ENCODE measurements at regions not wholly inside any gene's neighbourhood (a gene's known extent, or its start where the extent isn't known, plus 50 kb on each side); places are given as distances from the start of the nearest gene placed in this dataset.
"Not testable (repeated sequence)": the region's sequence is repeated elsewhere in the genome, so short reads cannot be mapped to it uniquely, and the experiment has no call there.

DNA sequence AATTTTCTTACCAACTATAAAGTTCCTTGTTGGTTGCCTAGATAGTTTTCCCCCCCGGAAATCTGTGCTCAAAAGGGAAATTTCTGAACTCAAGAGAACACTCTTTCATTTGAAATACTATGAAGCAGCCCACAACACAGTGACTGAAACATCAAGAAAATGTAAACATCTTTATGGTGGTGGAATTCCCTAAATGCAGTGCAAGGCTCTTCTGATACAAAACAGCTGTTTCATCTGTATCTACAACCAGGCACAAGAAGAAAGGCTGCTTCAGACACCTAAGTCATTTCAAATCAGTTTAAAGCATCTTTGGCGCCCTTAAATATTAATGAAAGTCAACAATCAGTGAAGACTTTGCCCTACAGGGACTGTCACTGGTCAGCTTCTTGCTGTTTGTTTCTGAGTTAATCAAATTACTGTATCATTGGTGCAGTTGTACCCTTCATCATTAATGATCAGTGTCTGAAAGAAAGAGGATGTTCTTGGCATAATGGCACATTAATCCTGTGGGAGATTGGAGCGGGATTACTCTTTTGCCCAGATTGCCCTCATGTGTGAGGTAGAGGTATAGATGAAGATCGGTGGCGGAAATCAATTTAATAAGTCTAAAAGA lies 947.0 kb downstream of the NR2F1-AS1 start:
- Histone ChIP-seq H3K9me3 (replicated peaks) (no peaks in the 10 kb centered on the region), H3K4me3 (no peak overlapping the region), H3K36me3 (no peaks in the 10 kb centered on the region), H3K27ac (no peak overlapping the region), H3K27me3 (replicated peaks) (no peaks in the 10 kb centered on the region), H3K4me1 (replicated peaks) (no peaks in the 10 kb centered on the region)
- no peak for DNase-seq (ENCODE audit: low read depth in 1 of 2, low spot score in 2 of 2)

- Histone ChIP-seq H3K27me3 (replicated peaks) (no peaks in the 10 kb centered on the region), H3K4me1 (replicated peaks) (no peaks in the 10 kb centered on the region), H3K36me3 (no peaks in the 10 kb centered on the region), H3K27ac (no peak overlapping the region), H3K4me3 (no peak overlapping the region), H3K9me3 (replicated peaks) (no peaks in the 10 kb centered on the region)
- no peak for DNase-seq (ENCODE audit: low read depth in 1 of 2, low spot score in 2 of 2)
These were observed 947.8 kb downstream of the NR2F1-AS1 start for GRCh38 chr5:92633176-92633575.

GRCh38 chr5:92631237-92631701 lies 949.8 kb downstream of the NR2F1-AS1 start:
- H3K36me3 ChIP-seq; H3K4me3 ChIP-seq; H3K27ac ChIP-seq; H3K27me3 ChIP-seq (replicated peaks); H3K4me1 ChIP-seq (replicated peaks); DNase-seq (ENCODE audit: low read depth in 1 of 2, low spot score in 2 of 2); H3K9me3 ChIP-seq (replicated peaks): not testable (repeated sequence)

- Histone ChIP-seq H3K27me3 (replicated peaks) (no peaks in the 10 kb centered on the region), H3K36me3 (no peaks in the 10 kb centered on the region), H3K4me1 (replicated peaks) (no peaks in the 10 kb centered on the region), H3K27ac (no peak overlapping the region), H3K4me3 (no peak overlapping the region), H3K9me3 (replicated peaks) (no peaks in the 10 kb centered on the region)
- no peak for DNase-seq (ENCODE audit: low read depth in 1 of 2, low spot score in 2 of 2)
These were observed 951.4 kb downstream of the NR2F1-AS1 start for GRCh38 chr5:92629574-92629973.

DNA sequence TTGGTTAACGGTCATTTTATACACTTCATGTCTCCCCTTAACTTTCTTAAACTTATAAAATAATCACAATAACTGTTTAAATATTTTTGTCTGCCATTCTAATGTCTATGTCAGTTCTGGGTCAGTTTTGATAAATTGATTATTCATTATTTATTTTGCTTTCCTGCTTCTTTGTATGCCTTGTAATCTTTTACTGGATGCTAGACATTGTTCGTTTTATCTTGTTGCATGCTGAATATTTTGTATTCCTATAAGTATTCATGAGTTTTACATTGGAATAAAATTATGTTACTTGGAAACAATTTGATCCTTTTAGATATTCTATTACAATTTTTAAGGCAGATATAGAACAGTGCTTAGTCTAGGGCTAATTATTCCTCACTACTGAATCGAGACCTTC lies 952.0 kb downstream of the NR2F1-AS1 start:
- Histone ChIP-seq H3K4me3 (no peak overlapping the region), H3K36me3 (no peaks in the 10 kb centered on the region), H3K9me3 (replicated peaks) (no peaks in the 10 kb centered on the region), H3K27me3 (replicated peaks) (no peaks in the 10 kb centered on the region), H3K4me1 (replicated peaks) (no peaks in the 10 kb centered on the region), H3K27ac (no peak overlapping the region)
- no peak for DNase-seq (ENCODE audit: low read depth in 1 of 2, low spot score in 2 of 2)

DNA sequence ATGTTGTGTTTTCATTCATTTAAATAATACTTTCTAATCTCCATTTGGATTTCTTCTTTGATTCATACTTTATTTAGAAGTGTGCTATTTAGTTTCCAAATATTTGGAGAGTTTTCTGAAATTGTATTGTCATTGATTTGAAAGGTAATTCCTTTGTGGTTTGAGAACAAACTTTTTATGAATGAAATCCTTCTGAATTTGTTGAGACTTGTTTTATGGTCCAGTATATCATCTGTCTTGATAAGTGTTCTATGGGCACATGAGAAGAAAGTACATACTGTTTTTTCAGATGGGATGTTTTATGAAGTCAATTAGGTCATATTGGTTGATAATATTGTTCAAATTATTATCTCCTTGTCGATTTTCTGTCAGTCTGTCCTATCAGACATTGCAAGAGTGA lies 953.8 kb downstream of the NR2F1-AS1 start:
- Histone ChIP-seq H3K4me1 (replicated peaks) (no peaks in the 10 kb centered on the region), H3K4me3 (no peak overlapping the region), H3K27ac (no peak overlapping the region), H3K36me3 (no peaks in the 10 kb centered on the region), H3K9me3 (replicated peaks) (no peaks in the 10 kb centered on the region), H3K27me3 (replicated peaks) (no peaks in the 10 kb centered on the region)
- no peak for DNase-seq (ENCODE audit: low read depth in 1 of 2, low spot score in 2 of 2)

DNA sequence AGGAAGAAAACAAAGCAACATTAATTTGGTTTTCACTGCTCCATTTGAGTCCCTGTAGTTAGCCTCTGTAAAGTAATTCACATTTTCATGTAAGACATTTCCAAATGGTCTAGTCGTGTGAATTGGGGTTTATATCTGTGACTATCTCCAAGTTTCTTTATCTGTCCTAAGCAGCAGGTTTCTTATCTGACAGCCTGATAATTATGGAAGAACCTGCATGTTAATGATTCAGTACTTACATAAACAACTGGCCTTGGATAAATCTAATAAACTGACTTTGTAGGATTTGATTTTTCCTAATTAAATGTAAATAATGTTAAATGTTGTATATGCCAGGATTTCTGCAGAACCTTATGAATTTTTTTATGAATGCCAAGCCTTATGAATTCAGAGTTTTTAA lies 964.9 kb downstream of the NR2F1-AS1 start:
- no peak overlapping the region for H3K4me3 ChIP-seq
- H3K9me3 ChIP-seq (replicated peaks), result no peaks in the 10 kb centered on the region
- no peaks in the 10 kb centered on the region for H3K4me1 ChIP-seq (replicated peaks)
- no peak overlapping the region for H3K27ac ChIP-seq
- no peaks in the 10 kb centered on the region for H3K36me3 ChIP-seq
- no peak for DNase-seq (ENCODE audit: low read depth in 1 of 2, low spot score in 2 of 2)
- no peaks in the 10 kb centered on the region for H3K27me3 ChIP-seq (replicated peaks)

DNA sequence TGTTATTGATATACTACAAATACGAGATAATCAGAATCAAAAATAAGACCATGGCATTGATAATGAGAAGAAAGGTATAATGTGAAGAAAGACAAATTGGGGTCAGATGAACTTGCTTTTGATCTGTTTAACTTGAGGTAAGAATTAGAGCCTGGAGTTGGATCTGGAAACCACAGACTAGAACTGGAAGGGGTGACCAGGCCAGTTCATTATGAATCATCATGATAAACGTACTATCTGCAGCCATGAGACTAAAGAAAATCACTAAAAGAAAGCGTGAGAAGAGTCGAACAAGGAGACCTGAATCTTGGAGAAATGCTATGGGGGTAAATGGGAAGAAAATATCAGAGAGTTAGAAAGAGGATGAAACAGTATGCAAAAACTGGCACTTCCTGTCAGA lies 967.5 kb downstream of the NR2F1-AS1 start:
- H3K4me3 ChIP-seq, result no peak overlapping the region
- H3K4me1 ChIP-seq (replicated peaks), result no peaks in the 10 kb centered on the region
- no peaks in the 10 kb centered on the region for H3K36me3 ChIP-seq
- H3K27me3 ChIP-seq (replicated peaks), result no peaks in the 10 kb centered on the region
- H3K27ac ChIP-seq, result no peak overlapping the region
- H3K9me3 ChIP-seq (replicated peaks), result no peaks in the 10 kb centered on the region
- DNase-seq (ENCODE audit: low read depth in 1 of 2, low spot score in 2 of 2), result no peak

GRCh38 chr5:92610435-92610834 lies 970.6 kb downstream of the NR2F1-AS1 start:
- H3K4me3 ChIP-seq; H3K4me1 ChIP-seq (replicated peaks); H3K27me3 ChIP-seq (replicated peaks); H3K27ac ChIP-seq; H3K9me3 ChIP-seq (replicated peaks); DNase-seq (ENCODE audit: low read depth in 1 of 2, low spot score in 2 of 2); H3K36me3 ChIP-seq: not testable (repeated sequence)

DNA sequence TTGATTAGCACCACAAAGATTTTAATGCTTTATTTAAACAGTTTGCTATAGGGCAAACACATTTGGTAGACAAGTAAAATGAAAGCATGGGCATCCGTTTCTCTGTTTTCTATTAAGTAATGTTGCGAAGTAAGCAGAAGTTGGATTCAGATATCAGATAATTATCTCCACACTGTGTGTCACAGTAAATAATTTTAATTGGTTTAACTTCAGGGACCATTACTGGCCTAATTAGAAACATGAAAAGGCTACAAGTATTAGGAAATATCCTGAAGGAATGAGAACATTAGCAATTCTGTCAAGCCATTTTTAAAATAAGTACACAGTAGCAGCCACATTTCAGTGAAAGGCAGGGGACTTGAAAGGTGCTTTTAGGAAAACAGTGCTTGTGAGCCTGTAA lies 975.4 kb downstream of the NR2F1-AS1 start:
- no peaks in the 10 kb centered on the region for H3K27me3 ChIP-seq (replicated peaks)
- DNase-seq (ENCODE audit: low read depth in 1 of 2, low spot score in 2 of 2), result no peak
- H3K9me3 ChIP-seq (replicated peaks), result no peaks in the 10 kb centered on the region
- no peaks in the 10 kb centered on the region for H3K36me3 ChIP-seq
- H3K4me3 ChIP-seq, result no peak overlapping the region
- no peak overlapping the region for H3K27ac ChIP-seq
- no peaks in the 10 kb centered on the region for H3K4me1 ChIP-seq (replicated peaks)

DNA sequence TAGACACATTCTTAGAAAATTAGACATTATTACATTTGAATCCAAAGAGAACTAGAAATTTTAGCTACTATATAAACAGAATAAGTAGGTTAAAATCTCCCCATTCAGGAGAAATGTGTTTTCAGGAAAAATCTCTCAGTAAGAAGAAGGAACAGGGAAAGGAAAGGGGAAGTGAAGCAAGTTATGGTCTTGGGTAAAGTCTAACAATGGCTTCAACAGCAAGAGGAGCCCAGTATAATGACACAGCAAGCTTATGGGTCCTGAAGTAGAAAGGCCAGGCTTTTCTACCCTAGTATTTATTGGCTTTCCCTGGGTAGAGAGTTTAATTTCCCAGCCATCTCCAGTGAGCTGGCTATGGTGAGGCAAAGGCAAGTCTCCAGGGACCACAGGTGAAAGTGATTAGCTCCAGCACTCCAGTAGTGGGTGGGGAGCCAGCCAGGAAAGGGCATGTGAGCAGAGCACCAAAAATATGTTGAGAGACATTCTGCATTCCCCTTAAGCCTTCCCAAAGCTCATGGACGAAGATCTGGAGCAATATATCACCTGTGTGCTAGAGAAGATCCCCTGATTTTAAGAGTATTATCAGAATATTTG lies 981.7 kb downstream of the NR2F1-AS1 start:
- Histone ChIP-seq H3K4me3 (no peak overlapping the region), H3K36me3 (no peaks in the 10 kb centered on the region), H3K27ac (no peak overlapping the region), H3K27me3 (replicated peaks) (no peaks in the 10 kb centered on the region), H3K4me1 (replicated peaks) (no peaks in the 10 kb centered on the region), H3K9me3 (replicated peaks) (no peaks in the 10 kb centered on the region)
- DNase-seq (ENCODE audit: low read depth in 1 of 2, low spot score in 2 of 2), result no peak

DNA sequence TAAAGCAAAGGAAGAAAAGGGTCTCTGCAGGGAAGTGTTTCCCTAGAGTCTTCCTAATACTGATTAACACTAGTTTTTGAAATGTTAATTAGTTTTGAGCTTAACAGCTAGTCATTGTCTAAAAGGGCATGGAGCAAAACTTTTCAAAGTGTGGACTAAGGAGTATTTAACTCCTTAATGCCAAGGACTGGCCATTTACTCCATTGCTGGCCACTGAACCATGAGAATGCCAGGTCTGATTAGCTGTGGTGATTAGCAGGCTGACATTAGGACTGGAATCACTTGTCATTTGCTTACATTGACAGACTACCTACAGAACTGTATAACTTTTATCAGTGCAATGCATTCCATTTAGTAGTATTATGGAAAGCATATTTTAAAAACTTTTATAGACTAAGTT lies 987.0 kb downstream of the NR2F1-AS1 start:
- H3K4me1 ChIP-seq (replicated peaks), result no peaks in the 10 kb centered on the region
- DNase-seq (ENCODE audit: low read depth in 1 of 2, low spot score in 2 of 2), result no peak
- H3K4me3 ChIP-seq, result no peak overlapping the region
- no peaks in the 10 kb centered on the region for H3K9me3 ChIP-seq (replicated peaks)
- H3K27ac ChIP-seq, result no peak overlapping the region
- no peaks in the 10 kb centered on the region for H3K27me3 ChIP-seq (replicated peaks)
- no peaks in the 10 kb centered on the region for H3K36me3 ChIP-seq

DNA sequence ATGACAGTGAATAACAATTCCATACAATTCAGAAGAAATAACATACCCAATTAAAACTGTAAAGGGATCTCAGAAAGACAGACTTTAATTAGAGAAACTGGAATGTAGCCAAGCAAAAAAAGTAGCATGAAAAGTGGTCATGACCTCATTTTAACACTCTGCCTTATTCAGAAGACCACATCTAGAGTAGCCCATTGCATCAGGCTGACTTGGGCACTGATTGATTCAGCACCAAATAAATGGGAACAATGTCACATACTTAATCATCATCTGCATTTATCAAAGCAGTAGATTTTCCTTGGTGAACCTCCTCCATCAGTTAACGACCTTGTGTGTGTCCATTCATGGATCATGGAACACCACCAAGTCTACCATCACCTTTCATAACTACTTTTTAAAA lies 992.1 kb downstream of the NR2F1-AS1 start:
- Histone ChIP-seq H3K36me3 (no peaks in the 10 kb centered on the region), H3K9me3 (replicated peaks) (no peaks in the 10 kb centered on the region), H3K4me3 (no peak overlapping the region), H3K27ac (no peak overlapping the region), H3K4me1 (replicated peaks) (no peaks in the 10 kb centered on the region), H3K27me3 (replicated peaks) (no peaks in the 10 kb centered on the region)
- no peak for DNase-seq (ENCODE audit: low read depth in 1 of 2, low spot score in 2 of 2)

- DNase-seq (ENCODE audit: low read depth in 1 of 2, low spot score in 2 of 2), result no peak
- Histone ChIP-seq H3K36me3 (no peaks in the 10 kb centered on the region), H3K4me1 (replicated peaks) (peaks cover 4% of the 10 kb centered on the region; the same call in 1 of the 2 replicates), H3K27me3 (replicated peaks) (no peaks in the 10 kb centered on the region), H3K9me3 (replicated peaks) (no peaks in the 10 kb centered on the region), H3K27ac (no peak overlapping the region), H3K4me3 (no peak overlapping the region)
These were observed 999.3 kb downstream of the NR2F1-AS1 start for GRCh38 chr5:92581690-92582089.

DNA sequence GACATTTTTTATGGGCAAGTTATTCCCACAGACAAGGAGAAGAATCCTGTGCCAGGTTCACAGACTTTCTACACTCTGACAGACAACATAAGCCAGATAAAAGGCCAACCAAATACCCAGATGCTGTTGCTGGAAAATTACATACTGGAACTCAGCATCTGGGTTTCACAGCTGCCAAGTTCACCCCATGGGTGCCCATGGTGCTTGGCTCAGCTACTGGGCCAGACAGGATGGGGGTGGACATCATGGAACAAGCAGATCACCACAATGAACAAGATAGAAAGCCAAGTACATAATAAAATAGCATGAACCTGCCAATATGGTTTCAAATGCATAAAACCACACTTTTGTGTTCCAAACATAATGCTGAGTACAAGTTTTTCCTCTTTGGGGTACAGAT lies 999.8 kb downstream of the NR2F1-AS1 start:
- DNase-seq (ENCODE audit: low read depth in 1 of 2, low spot score in 2 of 2), result no peak
- no peak overlapping the region for H3K4me3 ChIP-seq
- H3K27ac ChIP-seq, result no peak overlapping the region
- H3K9me3 ChIP-seq (replicated peaks), result no peaks in the 10 kb centered on the region
- no peaks in the 10 kb centered on the region for H3K27me3 ChIP-seq (replicated peaks)
- peaks cover 4% of the 10 kb centered on the region; the same call in 1 of the 2 replicates for H3K4me1 ChIP-seq (replicated peaks)
- H3K36me3 ChIP-seq, result no peaks in the 10 kb centered on the region
